NOMO-1 (cell line): ENCODE measurements at regions not wholly inside any gene's neighbourhood (a gene's known extent, or its start where the extent isn't known, plus 50 kb on each side); places are given as distances from the start of the nearest gene placed in this dataset.
A peak's percentile ranks its signal among the peaks of the same experiment; 100 is the strongest.

Source experiments
- DNase-seq, 2 experiments: peaks; one replicate each; lab custom pipeline; 2025; ENCODE audit not compliant: unreplicated experiment in 2 of 2; lab: John Stamatoyannopoulos, UW

GRCh38 chr9:134214386-134214765 is 50.0 kb upstream of the RNU6ATAC start:
- no peak for DNase-seq

- DNase-seq = no peak
Observed at GRCh38 chr9:134214766-134215419, 50.5 kb upstream of the RNU6ATAC start.

- no peak for DNase-seq
Observed at GRCh38 chr9:134215420-134215698, 51.0 kb upstream of the RNU6ATAC start.

GRCh38 chr9:134215699-134216448 is 51.5 kb upstream of the RNU6ATAC start:
- peak; percentile 71 to 74 for DNase-seq

- DNase-seq = no peak
Observed at GRCh38 chr9:134216449-134216951, 52.1 kb upstream of the RNU6ATAC start.

- DNase-seq = no peak
Observed at GRCh38 chr9:134216961-134217360, 52.6 kb upstream of the RNU6ATAC start.

GRCh38 chr9:134217431-134218210 is 53.3 kb upstream of the RNU6ATAC start:
- peak; percentile 27 to 31 for DNase-seq

- DNase-seq = no peak
Observed at GRCh38 chr9:134218230-134218629, 53.9 kb upstream of the RNU6ATAC start.

GRCh38 chr9:134219646-134220060 is 55.3 kb upstream of the RNU6ATAC start:
- no peak for DNase-seq

- DNase-seq = no peak
Observed at GRCh38 chr9:134220311-134220710, 55.9 kb upstream of the RNU6ATAC start.

- no peak for DNase-seq
Observed at GRCh38 chr9:134221273-134222017, 57.1 kb upstream of the RNU6ATAC start.

- DNase-seq = no peak
Observed at GRCh38 chr9:134222018-134222573, 57.7 kb upstream of the RNU6ATAC start.

GRCh38 chr9:134223091-134223490 is 58.7 kb upstream of the RNU6ATAC start:
- no peak for DNase-seq

GRCh38 chr9:134223591-134224122 is 59.3 kb upstream of the RNU6ATAC start:
- DNase-seq = no peak

GRCh38 chr9:134224127-134224526 is 59.8 kb upstream of the RNU6ATAC start:
- no peak for DNase-seq

GRCh38 chr9:134224567-134225093 is 60.3 kb upstream of the RNU6ATAC start:
- DNase-seq = no peak

GRCh38 chr9:134225186-134225585 is 60.8 kb upstream of the RNU6ATAC start:
- no peak for DNase-seq

GRCh38 chr9:134225816-134226215 is 61.5 kb upstream of the RNU6ATAC start:
- DNase-seq = no peak

GRCh38 chr9:134226221-134226930 is 62.0 kb upstream of the RNU6ATAC start:
- DNase-seq = peak; percentile 27 to 54
